Breast epithelium (tissue), 4 donors: ENCODE measurements at regions not wholly inside any gene's neighbourhood (a gene's known extent, or its start where the extent isn't known, plus 50 kb on each side); places are given as distances from the start of the nearest gene placed in this dataset.

Experiments used
- DNase-seq, 2 donors: peaks; one replicate each; pipeline ENCODE4 v3.0.0-alpha.2; 2019; ENCODE audit warnings: low spot score in 2 of 2
- H3K27ac ChIP-seq, 2 donors: fragments of 200-600 bp; sonication (generic) in 1 of 2; one replicate each; pipeline ENCODE4 v1.5.1; 2016 to 2019; ENCODE audit warnings: mild to moderate bottlenecking in 1 of 2
- H3K27me3 ChIP-seq, 2 donors: fragments of 200-600 bp; sonication (generic) in 1 of 2; one replicate each; pipeline versions ENCODE4 v1.5.1 to v1.6.0; 2017 to 2019; ENCODE audit warnings: control low read depth in 1 of 2, mild to moderate bottlenecking in 1 of 2
- H3K36me3 ChIP-seq: fragments of 200-600 bp; one replicate; pipeline ENCODE4 v1.5.1; 2019
- H3K4me1 ChIP-seq, 2 donors: fragments of 200-600 bp; sonication (generic); one replicate each; pipeline ENCODE4 v1.5.1; 2016 to 2019; ENCODE audit warnings: control low read depth in 1 of 2
- H3K4me3 ChIP-seq, 3 donors: fragments of 200-600 bp; sonication (generic); 1 replicate in 2 of 3; 2 replicates in 1 of 3; pipeline ENCODE4 v1.5.1; 2016 to 2019; ENCODE audit warnings: mild to moderate bottlenecking in 3 of 3, moderate library complexity in 2 of 3
- H3K9me3 ChIP-seq, 2 donors: fragments of 200-600 bp; sonication (generic) in 1 of 2; one replicate each; pipeline ENCODE4 v1.5.1; 2016 to 2019; ENCODE audit warnings: control low read depth in 1 of 2
- POLR2A ChIP-seq: fragments of 450-650 bp; IDR thresholded peaks from one replicate; pipeline ENCODE4 v1.6.1; 2016; ENCODE audit warnings: antibody characterized with exemption, mild to moderate bottlenecking, moderate library complexity
- POLR2AphosphoS5 ChIP-seq, 3 donors: sonication (generic); formaldehyde crosslinking; IDR thresholded peaks; one replicate each; pipeline ENCODE4 v1.6.1; 2017; ENCODE audit warnings: antibody characterized with exemption in 3 of 3
- intact Hi-C: fragments of 100-400 bp; cut with DNase I; formaldehyde crosslinking; loops from one replicate; pipeline ENCODE4 v1.15.1; 2023; ENCODE audit warnings: low total_unique reads
- TF ChIP-seq, protein P1 (sequence below), 3 donors: fragments of 450-650 bp; IDR thresholded peaks; one replicate each; pipeline ENCODE4 v1.5.1; 2016 to 2017; ENCODE audit warnings: antibody characterized with exemption in 3 of 3, mild to moderate bottlenecking in 3 of 3, moderate library complexity in 3 of 3

DNA sequence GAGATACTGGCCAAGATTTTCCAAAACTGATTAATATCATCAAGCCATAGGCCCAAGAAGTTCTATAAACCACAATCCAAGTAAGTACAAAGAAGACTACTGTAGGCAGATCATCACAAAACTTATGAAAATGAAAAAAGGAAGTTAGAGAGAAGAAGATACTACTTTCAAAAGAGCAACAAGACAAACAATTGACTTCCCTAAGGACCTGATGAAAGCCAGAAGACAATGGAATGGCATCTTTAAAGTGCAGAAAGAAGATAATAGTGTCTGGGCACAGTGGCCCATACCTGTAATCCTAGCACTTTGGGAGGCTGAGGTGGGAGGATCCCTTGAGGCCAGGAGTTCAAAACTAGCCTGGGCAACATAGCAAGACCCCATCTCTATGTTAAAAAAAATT lies 243.1 kb downstream of the PRDM2 start:
- intact Hi-C loops, result no loop called here
- Histone ChIP-seq H3K27ac (no peak overlapping the region), H3K4me3 (no peak overlapping the region), H3K36me3 (no peaks in the 10 kb centered on the region), H3K4me1 (no peaks in the 10 kb centered on the region), H3K27me3 (no peaks in the 10 kb centered on the region), H3K9me3 (peaks cover 0 to 6% of the 10 kb centered on the region in 2 donors)
- no peak for TF ChIP-seq POLR2A
- TF ChIP-seq, protein P1, sequence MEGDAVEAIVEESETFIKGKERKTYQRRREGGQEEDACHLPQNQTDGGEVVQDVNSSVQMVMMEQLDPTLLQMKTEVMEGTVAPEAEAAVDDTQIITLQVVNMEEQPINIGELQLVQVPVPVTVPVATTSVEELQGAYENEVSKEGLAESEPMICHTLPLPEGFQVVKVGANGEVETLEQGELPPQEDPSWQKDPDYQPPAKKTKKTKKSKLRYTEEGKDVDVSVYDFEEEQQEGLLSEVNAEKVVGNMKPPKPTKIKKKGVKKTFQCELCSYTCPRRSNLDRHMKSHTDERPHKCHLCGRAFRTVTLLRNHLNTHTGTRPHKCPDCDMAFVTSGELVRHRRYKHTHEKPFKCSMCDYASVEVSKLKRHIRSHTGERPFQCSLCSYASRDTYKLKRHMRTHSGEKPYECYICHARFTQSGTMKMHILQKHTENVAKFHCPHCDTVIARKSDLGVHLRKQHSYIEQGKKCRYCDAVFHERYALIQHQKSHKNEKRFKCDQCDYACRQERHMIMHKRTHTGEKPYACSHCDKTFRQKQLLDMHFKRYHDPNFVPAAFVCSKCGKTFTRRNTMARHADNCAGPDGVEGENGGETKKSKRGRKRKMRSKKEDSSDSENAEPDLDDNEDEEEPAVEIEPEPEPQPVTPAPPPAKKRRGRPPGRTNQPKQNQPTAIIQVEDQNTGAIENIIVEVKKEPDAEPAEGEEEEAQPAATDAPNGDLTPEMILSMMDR (IDR thresholded peaks at IDR 0.05), result no peak
- TF ChIP-seq POLR2AphosphoS5 (IDR thresholded peaks at IDR 0.05), result no peak
- no peak for DNase-seq

DNA sequence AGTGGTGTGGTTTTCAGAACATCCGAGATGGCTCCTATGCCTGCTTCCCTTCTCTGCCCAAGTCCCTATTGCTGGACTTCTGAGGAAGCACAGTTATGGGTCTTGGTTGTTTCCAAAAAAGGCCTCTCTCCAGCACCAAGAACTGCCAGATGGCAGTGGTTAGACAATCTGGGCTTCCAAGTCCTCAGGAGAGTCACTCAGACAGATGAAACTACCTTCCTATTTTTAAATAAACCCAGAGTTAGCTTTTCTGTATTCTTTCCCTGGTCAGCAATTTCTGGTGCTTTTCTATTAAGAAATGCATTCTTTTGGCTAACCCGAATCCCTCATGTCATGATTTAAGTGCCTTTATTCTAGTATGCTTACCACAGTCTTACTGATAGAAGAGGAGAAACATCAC lies 245.9 kb downstream of the PRDM2 start:
- DNase-seq, result no peak
- peaks cover 0 to 6% of the 10 kb centered on the region in 2 donors for H3K9me3 ChIP-seq
- H3K4me3 ChIP-seq, result no peak overlapping the region
- H3K36me3 ChIP-seq, result no peaks in the 10 kb centered on the region
- H3K4me1 ChIP-seq, result no peaks in the 10 kb centered on the region
- TF ChIP-seq, protein P1 (IDR thresholded peaks at IDR 0.05), result no peak
- no peak for TF ChIP-seq POLR2AphosphoS5 (IDR thresholded peaks at IDR 0.05)
- TF ChIP-seq POLR2A, result no peak
- no peaks in the 10 kb centered on the region for H3K27me3 ChIP-seq
- intact Hi-C loops, result no loop called here
- H3K27ac ChIP-seq, result peak overlapping the region; percentile 6 to 94

DNA sequence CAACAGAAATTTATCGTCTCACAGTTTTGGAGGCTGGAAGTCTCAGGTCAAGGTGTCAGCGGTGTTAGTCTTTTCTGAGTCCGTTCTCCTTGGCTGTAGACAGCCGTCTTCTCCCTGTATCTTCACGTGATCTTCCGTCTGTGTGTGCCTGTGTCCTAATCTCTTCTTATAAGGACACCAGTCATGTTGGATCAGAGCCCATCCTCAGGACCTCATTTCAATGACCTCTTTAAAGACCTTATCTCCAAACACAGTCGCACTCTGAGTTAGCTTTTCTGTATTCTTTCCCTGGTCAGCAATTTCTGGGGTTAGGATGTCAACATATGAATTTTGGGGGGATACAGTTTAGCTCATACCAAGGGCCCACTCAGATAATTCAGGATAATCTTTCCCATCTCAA lies 247.7 kb downstream of the PRDM2 start:
- H3K36me3 ChIP-seq, result no peaks in the 10 kb centered on the region

DNA sequence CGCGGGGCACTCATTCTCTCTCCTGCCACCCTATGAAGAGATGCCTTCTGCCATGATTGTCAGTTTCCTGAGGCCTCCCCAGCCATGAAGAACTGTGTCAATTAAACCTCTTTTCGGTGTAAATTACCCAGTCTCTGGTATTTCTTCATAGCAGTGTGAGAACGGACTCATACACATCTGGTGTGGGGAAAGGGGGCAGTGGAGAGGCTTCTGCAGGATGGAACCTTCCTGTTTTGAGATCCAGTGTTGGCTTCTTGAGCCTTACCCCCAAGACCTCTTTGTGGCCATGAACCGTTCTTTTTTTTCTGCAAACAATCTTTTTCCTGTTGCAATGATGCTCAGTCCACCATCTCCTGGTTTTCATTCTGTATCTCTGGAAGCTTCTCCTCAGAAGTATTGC lies 248.4 kb downstream of the PRDM2 start:
- no peak for DNase-seq
- intact Hi-C loops, result no loop called here
- TF ChIP-seq POLR2A, result no peak
- TF ChIP-seq, protein P1 (IDR thresholded peaks at IDR 0.05), result no peak
- no peak for TF ChIP-seq POLR2AphosphoS5 (IDR thresholded peaks at IDR 0.05)
- no peaks in the 10 kb centered on the region for H3K36me3 ChIP-seq
- no peaks in the 10 kb centered on the region for H3K9me3 ChIP-seq
- peak overlapping the region; percentile 80 to 94 for H3K27ac ChIP-seq
- H3K27me3 ChIP-seq, result no peaks in the 10 kb centered on the region
- H3K4me1 ChIP-seq, result no peaks in the 10 kb centered on the region
- H3K4me3 ChIP-seq, result no peak overlapping the region

More for the DNA sequence above, 247.7 kb downstream of the PRDM2 start:
- intact Hi-C loops, result no loop called here
- H3K27me3 ChIP-seq, result no peaks in the 10 kb centered on the region
- no peak overlapping the region for H3K4me3 ChIP-seq
- no peaks in the 10 kb centered on the region for H3K4me1 ChIP-seq
- peaks cover 0 to 6% of the 10 kb centered on the region in 2 donors for H3K9me3 ChIP-seq
- DNase-seq, result no peak
- TF ChIP-seq, protein P1 (IDR thresholded peaks at IDR 0.05), result no peak
- no peak for TF ChIP-seq POLR2AphosphoS5 (IDR thresholded peaks at IDR 0.05)
- no peak for TF ChIP-seq POLR2A
- H3K27ac ChIP-seq, result peak overlapping the region; percentile 80 to 94

DNA sequence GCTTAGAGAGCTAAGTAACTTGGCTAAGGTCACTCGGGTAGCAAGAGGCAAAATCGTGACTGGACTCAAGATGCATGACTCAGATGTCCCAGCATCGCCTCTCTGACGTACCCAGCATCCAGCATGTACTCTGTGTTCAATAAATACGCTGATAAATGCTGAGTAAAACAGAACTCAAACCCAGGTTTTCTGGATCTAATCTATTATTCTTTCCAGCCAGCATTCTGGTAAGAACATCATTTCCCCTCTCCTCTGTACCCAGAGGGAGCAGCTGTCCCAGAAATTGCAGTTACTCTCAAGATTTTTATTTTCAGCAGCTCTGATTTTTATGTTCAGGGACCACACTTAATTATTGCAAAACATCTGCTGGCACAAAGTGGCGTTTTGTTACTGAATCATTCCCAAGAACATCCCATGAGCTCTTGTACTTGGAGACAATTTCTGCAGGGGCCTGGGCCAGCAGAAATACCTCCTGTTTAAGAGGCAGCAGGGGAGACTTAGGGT lies 249.0 kb downstream of the PRDM2 start:
- DNase-seq, result peak in 1 of 2 donors; percentile 33
- H3K27ac ChIP-seq, result peak overlapping the region; percentile 80 to 94
- TF ChIP-seq, protein P1 (IDR thresholded peaks at IDR 0.05), result no peak
- TF ChIP-seq POLR2AphosphoS5 (IDR thresholded peaks at IDR 0.05), result peak in 2 of 3 donors; percentile 15 to 30
- TF ChIP-seq POLR2A, result no peak

More for the DNA sequence above, 249.0 kb downstream of the PRDM2 start:
- Histone ChIP-seq H3K4me1 (no peaks in the 10 kb centered on the region), H3K27me3 (no peaks in the 10 kb centered on the region), H3K36me3 (no peaks in the 10 kb centered on the region), H3K9me3 (no peaks in the 10 kb centered on the region), H3K4me3 (no peak overlapping the region)
- intact Hi-C loops, result no loop called here
